ENCODE measurements at regions not wholly inside any gene's neighbourhood (a gene's known extent, or its start where the extent isn't known, plus 50 kb on each side); places are given as distances from the start of the nearest gene placed in this dataset.
"Not testable (repeated sequence)": the region's sequence is repeated elsewhere in the genome, so short reads cannot be mapped to it uniquely, and the experiment has no call there.

DNA sequence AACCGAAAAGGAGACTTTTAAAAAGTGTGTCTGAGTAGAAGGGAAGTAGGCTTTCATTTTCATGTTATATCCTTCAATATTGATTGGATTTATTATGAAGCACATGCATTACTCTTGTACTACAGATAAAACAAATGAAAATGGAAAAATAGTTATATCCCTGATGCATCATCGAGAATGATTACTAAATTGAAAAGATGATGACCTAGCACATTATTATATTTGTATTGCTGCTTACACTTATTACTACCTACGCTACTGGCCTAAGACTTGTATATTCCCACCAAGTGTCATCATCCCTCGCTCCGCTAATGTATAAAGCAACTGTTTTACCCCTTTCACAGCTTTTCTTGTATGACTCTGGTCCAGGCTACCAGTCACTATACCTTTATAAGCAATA, 922.4 kb downstream of the DIPK2A start:
- H3K9me3 ChIP-seq (ENCODE audit: low read length) = no peaks in the 10 kb centered on the region
- no peaks in the 10 kb centered on the region for H4K20me1 ChIP-seq (ENCODE audit: insufficient read depth, low read length)
- H3K4me3 ChIP-seq (ENCODE audit: low read depth, low read length, poor library complexity, severe bottlenecking) = no peak overlapping the region
- H3K9me2 ChIP-seq (ENCODE audit: low read depth, low read length) = no peaks in the 10 kb centered on the region
- no peak overlapping the region for H3K27ac ChIP-seq (ENCODE audit: low read depth, low read length, poor library complexity, severe bottlenecking)
- no peaks in the 10 kb centered on the region for H3K36me3 ChIP-seq (ENCODE audit: insufficient read depth, low read length)
- no peaks in the 10 kb centered on the region for H3K27me3 ChIP-seq (ENCODE audit: insufficient read depth, low read length)
- no peaks in the 10 kb centered on the region for H3K4me1 ChIP-seq (ENCODE audit: insufficient read depth, low read length, severe bottlenecking)
- H3K4me2 ChIP-seq (ENCODE audit: low read length) = no peak overlapping the region
- no peaks in the 10 kb centered on the region for H3F3A ChIP-seq (ENCODE audit: insufficient read depth, low read length)
- H3K79me2 ChIP-seq (ENCODE audit: insufficient read depth, low read length) = no peaks in the 10 kb centered on the region
- TF ChIP-seq EZH2 (IDR thresholded peaks at IDR 0.05; ENCODE audit: borderline replicate concordance, low read length) = no peak
- TF ChIP-seq, protein P1, sequence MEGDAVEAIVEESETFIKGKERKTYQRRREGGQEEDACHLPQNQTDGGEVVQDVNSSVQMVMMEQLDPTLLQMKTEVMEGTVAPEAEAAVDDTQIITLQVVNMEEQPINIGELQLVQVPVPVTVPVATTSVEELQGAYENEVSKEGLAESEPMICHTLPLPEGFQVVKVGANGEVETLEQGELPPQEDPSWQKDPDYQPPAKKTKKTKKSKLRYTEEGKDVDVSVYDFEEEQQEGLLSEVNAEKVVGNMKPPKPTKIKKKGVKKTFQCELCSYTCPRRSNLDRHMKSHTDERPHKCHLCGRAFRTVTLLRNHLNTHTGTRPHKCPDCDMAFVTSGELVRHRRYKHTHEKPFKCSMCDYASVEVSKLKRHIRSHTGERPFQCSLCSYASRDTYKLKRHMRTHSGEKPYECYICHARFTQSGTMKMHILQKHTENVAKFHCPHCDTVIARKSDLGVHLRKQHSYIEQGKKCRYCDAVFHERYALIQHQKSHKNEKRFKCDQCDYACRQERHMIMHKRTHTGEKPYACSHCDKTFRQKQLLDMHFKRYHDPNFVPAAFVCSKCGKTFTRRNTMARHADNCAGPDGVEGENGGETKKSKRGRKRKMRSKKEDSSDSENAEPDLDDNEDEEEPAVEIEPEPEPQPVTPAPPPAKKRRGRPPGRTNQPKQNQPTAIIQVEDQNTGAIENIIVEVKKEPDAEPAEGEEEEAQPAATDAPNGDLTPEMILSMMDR (IDR thresholded peaks at IDR 0.05; ENCODE audit: low read length) = no peak
- H2AFZ ChIP-seq (ENCODE audit: low read length) = no peak overlapping the region
- H3K9ac ChIP-seq (ENCODE audit: low read length) = no peak overlapping the region

DNA sequence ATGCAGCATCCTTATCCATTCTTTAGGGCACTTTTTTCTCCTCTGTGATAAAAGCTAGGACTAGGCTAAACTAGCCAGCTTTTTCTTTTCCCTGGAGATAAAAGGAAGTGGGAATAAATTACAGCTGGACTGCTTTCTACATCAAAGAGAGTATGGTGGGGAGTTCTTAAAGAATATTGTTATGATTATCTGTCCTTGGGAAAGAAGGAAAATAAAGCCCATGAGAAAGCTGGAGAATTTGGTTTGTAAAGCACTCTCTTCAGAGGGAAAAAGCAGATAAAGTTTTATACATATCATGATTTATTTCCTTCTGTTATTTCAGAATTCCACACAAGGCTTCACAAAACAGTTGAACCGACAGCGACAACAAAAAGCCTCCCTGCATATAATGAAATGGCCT, 923.0 kb downstream of the DIPK2A start:
- Histone ChIP-seq H3K4me1 (ENCODE audit: insufficient read depth, low read length, severe bottlenecking) (no peaks in the 10 kb centered on the region), H3K4me2 (ENCODE audit: low read length) (no peak overlapping the region), H3K79me2 (ENCODE audit: insufficient read depth, low read length) (no peaks in the 10 kb centered on the region), H4K20me1 (ENCODE audit: insufficient read depth, low read length) (no peaks in the 10 kb centered on the region), H3K9me2 (ENCODE audit: low read depth, low read length) (no peaks in the 10 kb centered on the region), H3K9me3 (ENCODE audit: low read length) (no peaks in the 10 kb centered on the region), H3K27me3 (ENCODE audit: insufficient read depth, low read length) (no peaks in the 10 kb centered on the region), H3F3A (ENCODE audit: insufficient read depth, low read length) (no peaks in the 10 kb centered on the region), H2AFZ (ENCODE audit: low read length) (no peak overlapping the region), H3K27ac (ENCODE audit: low read depth, low read length, poor library complexity, severe bottlenecking) (no peak overlapping the region), H3K36me3 (ENCODE audit: insufficient read depth, low read length) (no peaks in the 10 kb centered on the region), H3K4me3 (ENCODE audit: low read depth, low read length, poor library complexity, severe bottlenecking) (no peak overlapping the region), H3K9ac (ENCODE audit: low read length) (no peak overlapping the region)
- TF ChIP-seq, protein P1 (IDR thresholded peaks at IDR 0.05; ENCODE audit: low read length) = no peak
- TF ChIP-seq EZH2 (IDR thresholded peaks at IDR 0.05; ENCODE audit: borderline replicate concordance, low read length) = no peak

GRCh38 chr3:144900366-144900765, 928.7 kb downstream of the DIPK2A start:
- H3K36me3 ChIP-seq (ENCODE audit: insufficient read depth, low read length) = no peaks in the 10 kb centered on the region
- no peaks in the 10 kb centered on the region for H3K27me3 ChIP-seq (ENCODE audit: insufficient read depth, low read length)
- H3K9me3 ChIP-seq (ENCODE audit: low read length) = no peaks in the 10 kb centered on the region
- no peaks in the 10 kb centered on the region for H4K20me1 ChIP-seq (ENCODE audit: insufficient read depth, low read length)
- H2AFZ ChIP-seq (ENCODE audit: low read length) = no peak overlapping the region
- no peak overlapping the region for H3K4me2 ChIP-seq (ENCODE audit: low read length)
- H3F3A ChIP-seq (ENCODE audit: insufficient read depth, low read length) = no peaks in the 10 kb centered on the region
- no peak overlapping the region for H3K9ac ChIP-seq (ENCODE audit: low read length)
- H3K4me3 ChIP-seq (ENCODE audit: low read depth, low read length, poor library complexity, severe bottlenecking) = no peak overlapping the region
- no peaks in the 10 kb centered on the region for H3K79me2 ChIP-seq (ENCODE audit: insufficient read depth, low read length)
- no peaks in the 10 kb centered on the region for H3K4me1 ChIP-seq (ENCODE audit: insufficient read depth, low read length, severe bottlenecking)
- H3K9me2 ChIP-seq (ENCODE audit: low read depth, low read length) = no peaks in the 10 kb centered on the region
- TF ChIP-seq EZH2 (IDR thresholded peaks at IDR 0.05; ENCODE audit: borderline replicate concordance, low read length) = no peak
- TF ChIP-seq, protein P1 (IDR thresholded peaks at IDR 0.05; ENCODE audit: low read length) = no peak
- no peak overlapping the region for H3K27ac ChIP-seq (ENCODE audit: low read depth, low read length, poor library complexity, severe bottlenecking)

GRCh38 chr3:144907581-144907980, 936.0 kb downstream of the DIPK2A start:
- not testable (repeated sequence) for H3K9ac ChIP-seq (ENCODE audit: low read length); H3K36me3 ChIP-seq (ENCODE audit: insufficient read depth, low read length); H3K9me2 ChIP-seq (ENCODE audit: low read depth, low read length); H3K4me3 ChIP-seq (ENCODE audit: low read depth, low read length, poor library complexity, severe bottlenecking); H3K4me2 ChIP-seq (ENCODE audit: low read length); H3K9me3 ChIP-seq (ENCODE audit: low read length); H3K79me2 ChIP-seq (ENCODE audit: insufficient read depth, low read length); H2AFZ ChIP-seq (ENCODE audit: low read length); H3F3A ChIP-seq (ENCODE audit: insufficient read depth, low read length); H4K20me1 ChIP-seq (ENCODE audit: insufficient read depth, low read length); H3K27me3 ChIP-seq (ENCODE audit: insufficient read depth, low read length); H3K4me1 ChIP-seq (ENCODE audit: insufficient read depth, low read length, severe bottlenecking); H3K27ac ChIP-seq (ENCODE audit: low read depth, low read length, poor library complexity, severe bottlenecking)
